SK-N-SH treated with all-trans-retinoic acid at 6 μM for 48 hours (cell line): ENCODE measurements at regions not wholly inside any gene's neighbourhood (a gene's known extent, or its start where the extent isn't known, plus 50 kb on each side); places are given as distances from the start of the nearest gene placed in this dataset.

Experiments used
- BACH2 ChIP-seq: fragments of 250-450 bp; sonication (Bioruptor Pico); IDR thresholded peaks from 2 replicates; pipeline ENCODE4 v1.9.0; 2021; ENCODE audit warnings: mild to moderate bottlenecking, borderline replicate concordance
- CSRNP3 ChIP-seq: fragments of 250-450 bp; sonication (Bioruptor Pico); IDR thresholded peaks from 2 replicates; pipeline ENCODE4 v1.5.1; 2021; ENCODE audit warnings: mild to moderate bottlenecking, moderate library complexity
- GLIS3 ChIP-seq: fragments of 250-450 bp; sonication (Bioruptor Pico); IDR thresholded peaks from 2 replicates; pipeline ENCODE4 v1.5.0; 2020; ENCODE audit warnings: mild to moderate bottlenecking, moderate library complexity
- ISL1 ChIP-seq: fragments of 250-450 bp; sonication (Bioruptor Pico); IDR thresholded peaks from 2 replicates; pipeline ENCODE4 v2.1.2; 2022; ENCODE audit warnings: mild to moderate bottlenecking, moderate library complexity
- POU6F1 ChIP-seq: fragments of 250-450 bp; sonication (Bioruptor Pico); IDR thresholded peaks from 2 replicates; pipeline ENCODE4 v1.8.0; 2021; ENCODE audit warnings: low read depth, mild to moderate bottlenecking, moderate library complexity, borderline replicate concordance
- ZFP3 ChIP-seq: fragments of 250-450 bp; sonication (Bioruptor Pico); IDR thresholded peaks from 2 replicates; pipeline ENCODE4 v1.5.0; 2020; ENCODE audit warnings: mild to moderate bottlenecking, moderate library complexity
- ZFP30 ChIP-seq: fragments of 450-650 bp; formaldehyde crosslinking; IDR thresholded peaks from 2 replicates; pipeline ENCODE4 v1.5.0; 2022; ENCODE audit warnings: mild to moderate bottlenecking, moderate library complexity
- ZNF8 ChIP-seq: fragments of 450-650 bp; formaldehyde crosslinking; IDR thresholded peaks from 2 replicates; pipeline ENCODE4 v1.5.0; 2020; ENCODE audit warnings: mild to moderate bottlenecking, moderate library complexity

- TF ChIP-seq ZFP3 (CRISPR knock-in tag) (no peak), ZNF8 (CRISPR knock-in tag) (no peak), ZFP30 (CRISPR knock-in tag) (no peak), POU6F1 (CRISPR knock-in tag) (no peak), GLIS3 (no peak), CSRNP3 (no peak), BACH2 (no peak), ISL1 (CRISPR knock-in tag) (no peak)
Measured at GRCh38 chr4:100843910-100844309, 326.1 kb upstream of the EMCN start.
